Activated CD4-positive, CD25-positive, alpha-beta regulatory T cell treated with anti-CD3 and anti-CD28 coated beads, Interleukin-2, amount 50 U/mL, for 16 hours (primary cell): ENCODE measurements at regions not wholly inside any gene's neighbourhood (a gene's known extent, or its start where the extent isn't known, plus 50 kb on each side); places are given as distances from the start of the nearest gene placed in this dataset.
"Not testable (repeated sequence)": the region's sequence is repeated elsewhere in the genome, so short reads cannot be mapped to it uniquely, and the experiment has no call there.

Experiments used
- DNase-seq: peaks from one replicate; pipeline ENCODE4 v3.0.0-alpha.2; 2020; ENCODE audit warnings: low read depth, low spot score

- no peak for DNase-seq
These were observed 96.8 kb upstream of the MAP9 start for GRCh38 chr4:155473420-155474095.

- DNase-seq = no peak
These were observed 91.5 kb upstream of the MAP9 start for GRCh38 chr4:155468282-155468681.

GRCh38 chr4:155450676-155451075 is 73.9 kb upstream of the MAP9 start:
- no peak for DNase-seq

GRCh38 chr4:155445306-155445705 is 68.5 kb upstream of the MAP9 start:
- no peak for DNase-seq

GRCh38 chr4:155444721-155445120 is 68.0 kb upstream of the MAP9 start:
- no peak for DNase-seq

- DNase-seq = peak; percentile 6
These were observed 65.7 kb upstream of the MAP9 start for GRCh38 chr4:155442267-155443105.

- no peak for DNase-seq
These were observed 64.7 kb upstream of the MAP9 start for GRCh38 chr4:155441475-155441874.

- DNase-seq = not testable (repeated sequence)
These were observed 63.0 kb upstream of the MAP9 start for GRCh38 chr4:155439760-155440159.

GRCh38 chr4:155434904-155435303 is 58.1 kb upstream of the MAP9 start:
- DNase-seq = no peak

GRCh38 chr4:155434366-155434765 is 57.6 kb upstream of the MAP9 start:
- DNase-seq = no peak

GRCh38 chr4:155433636-155434360 is 57.0 kb upstream of the MAP9 start:
- DNase-seq = no peak

GRCh38 chr4:155430895-155431795 is 54.4 kb upstream of the MAP9 start:
- DNase-seq = no peak

- DNase-seq = no peak
These were observed 51.4 kb upstream of the MAP9 start for GRCh38 chr4:155428128-155428527.

- no peak for DNase-seq
These were observed 50.2 kb upstream of the MAP9 start for GRCh38 chr4:155426953-155427352.
